Lower lobe of right lung (tissue), 2 donors: ENCODE measurements at regions not wholly inside any gene's neighbourhood (a gene's known extent, or its start where the extent isn't known, plus 50 kb on each side); places are given as distances from the start of the nearest gene placed in this dataset.
A peak's percentile ranks its signal among the peaks of the same experiment; 100 is the strongest.

Experiments
- ATAC-seq, 2 donors: fragments of 200-7000 bp; cut with Tn5 transposase; one replicate each; pipeline ENCODE4 v1.9.1; 2020 to 2022; ENCODE audit warnings: mild to moderate bottlenecking in 2 of 2, moderate library complexity in 2 of 2
- DNase-seq: peaks from one replicate; pipeline ENCODE4 v3.0.0-alpha.2; 2020
- H3K27ac ChIP-seq: fragments of 200-600 bp; one replicate; pipeline ENCODE4 v1.8.0; 2022
- H3K27me3 ChIP-seq: fragments of 200-600 bp; one replicate; pipeline ENCODE4 v1.8.0; 2022; ENCODE audit warnings: low read depth
- H3K36me3 ChIP-seq: fragments of 200-600 bp; one replicate; pipeline ENCODE4 v1.8.0; 2022; ENCODE audit warnings: mild to moderate bottlenecking
- H3K4me1 ChIP-seq: fragments of 200-600 bp; one replicate; pipeline ENCODE4 v1.8.0; 2022
- H3K4me3 ChIP-seq: fragments of 200-600 bp; one replicate; pipeline ENCODE4 v1.8.0; 2022; ENCODE audit warnings: mild to moderate bottlenecking
- H3K9me3 ChIP-seq: fragments of 200-600 bp; one replicate; pipeline ENCODE4 v1.8.0; 2022
- CTCF ChIP-seq: fragments of 200-600 bp; IDR thresholded peaks from one replicate; pipeline ENCODE4 v1.8.0; 2022; ENCODE audit warnings: antibody characterized with exemption, mild to moderate bottlenecking
- intact Hi-C: fragments of 100-400 bp; cut with DNase I; formaldehyde crosslinking; loops from one replicate; pipeline ENCODE4 v1.11.0; 2022
- donor health status: DM: no; HTN: yes; CAD: no; lungs with severe emphysema.

- Histone ChIP-seq H3K27me3 (no peaks in the 10 kb centered on the region), H3K36me3 (no peaks in the 10 kb centered on the region), H3K9me3 (no peaks in the 10 kb centered on the region), H3K27ac (no peak overlapping the region), H3K4me3 (no peak overlapping the region), H3K4me1 (peaks cover 27% of the 10 kb centered on the region)
- no peak for ATAC-seq
- TF ChIP-seq CTCF: no peak
- intact Hi-C loops: no loop called here
- no peak for DNase-seq
These were observed 90.9 kb upstream of the NCOR2 start for GRCh38 chr12:124658302-124658701.

- Histone ChIP-seq H3K4me3 (no peak overlapping the region), H3K27me3 (no peaks in the 10 kb centered on the region), H3K36me3 (no peaks in the 10 kb centered on the region), H3K9me3 (no peaks in the 10 kb centered on the region), H3K27ac (no peak overlapping the region), H3K4me1 (peaks cover 34% of the 10 kb centered on the region)
- TF ChIP-seq CTCF: no peak
- intact Hi-C loops: no loop called here
- DNase-seq (no peak), ATAC-seq (no peak)
These were observed 89.6 kb upstream of the NCOR2 start for GRCh38 chr12:124656947-124657434.

GRCh38 chr12:124655698-124656516 is 88.5 kb upstream of the NCOR2 start:
- TF ChIP-seq CTCF: no peak
- Histone ChIP-seq H3K4me1 (peaks cover 42% of the 10 kb centered on the region), H3K36me3 (no peaks in the 10 kb centered on the region), H3K9me3 (no peaks in the 10 kb centered on the region), H3K27me3 (no peaks in the 10 kb centered on the region), H3K27ac (peak overlapping the region; percentile 67), H3K4me3 (peak overlapping the region; percentile 22)
- intact Hi-C loops: no loop called here
- peak; percentile 65 to 73 for ATAC-seq
- no peak for DNase-seq

- Histone ChIP-seq H3K27ac (peak overlapping the region; percentile 67), H3K4me1 (peaks cover 42% of the 10 kb centered on the region), H3K9me3 (no peaks in the 10 kb centered on the region), H3K27me3 (no peaks in the 10 kb centered on the region), H3K4me3 (peak overlapping the region; percentile 22), H3K36me3 (no peaks in the 10 kb centered on the region)
- TF ChIP-seq CTCF: no peak
- ATAC-seq: peak; percentile 78 to 84
- no peak for DNase-seq
- intact Hi-C loops: no loop called here
These were observed 87.8 kb upstream of the NCOR2 start for GRCh38 chr12:124655048-124655697.

- Histone ChIP-seq H3K9me3 (no peaks in the 10 kb centered on the region), H3K36me3 (no peaks in the 10 kb centered on the region), H3K27me3 (no peaks in the 10 kb centered on the region), H3K4me1 (peaks cover 42% of the 10 kb centered on the region), H3K4me3 (no peak overlapping the region), H3K27ac (peak overlapping the region; percentile 67)
- ATAC-seq (peak in 1 of 2 donors; percentile 6), DNase-seq (no peak)
- intact Hi-C loops: no loop called here
- no peak for TF ChIP-seq CTCF
These were observed 87.2 kb upstream of the NCOR2 start for GRCh38 chr12:124654666-124655047.
